T47D (cell line): ENCODE measurements at regions not wholly inside any gene's neighbourhood (a gene's known extent, or its start where the extent isn't known, plus 50 kb on each side); places are given as distances from the start of the nearest gene placed in this dataset.
"Not testable (repeated sequence)": the region's sequence is repeated elsewhere in the genome, so short reads cannot be mapped to it uniquely, and the experiment has no call there.

Experiments used
- DNase-seq, 2 experiments: peaks; one replicate each; pipeline versions ENCODE4 v3.0.0 to v3.0.0-alpha.2; 2011 to 2012; ENCODE audit warnings: low read depth in 1 of 2, low spot score in 1 of 2
- JUND ChIP-seq: IDR thresholded peaks from 2 replicates; pipeline ENCODE4 v1.6.1; 2012; ENCODE audit warnings: low read depth
- in situ Hi-C: cut with HindIII; loops from 2 replicates; pipeline ENCODE4 v1.10.0; 2016; ENCODE audit warnings: low sequenced_read_pairs, low pct_unique_long_range_greater_than_20kb

- DNase-seq: peak in 1 of 2 experiments; percentile 10
- TF ChIP-seq JUND: 0 out of 2 replicates have a peak, but pooled peaks have one; percentile 15
- in situ Hi-C loops: no loop called here
These were observed 743.9 kb downstream of the NR2F1-AS1 start for GRCh38 chr5:92836855-92837755.

DNA sequence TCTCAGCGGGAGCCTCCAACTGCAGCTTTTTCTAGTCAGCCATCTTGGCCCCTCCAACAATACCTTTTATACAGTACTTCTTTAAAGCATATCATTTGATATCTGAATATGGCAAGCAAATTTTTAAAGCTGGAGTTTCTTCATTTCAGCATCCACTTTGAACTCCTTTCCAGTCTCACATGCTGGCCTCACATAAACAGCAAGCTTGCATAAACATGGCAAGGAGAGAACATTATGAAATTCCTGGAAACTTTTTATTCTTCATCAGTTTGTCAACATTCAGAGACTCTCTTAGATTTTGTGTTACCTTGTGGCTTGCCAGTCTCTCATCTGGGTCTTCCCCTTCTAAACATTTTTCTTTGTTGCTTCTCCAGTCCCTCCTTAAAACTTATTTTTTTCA is 745.3 kb downstream of the NR2F1-AS1 start:
- no peak for TF ChIP-seq JUND
- in situ Hi-C loops: no loop called here
- DNase-seq: no peak

- DNase-seq, in situ Hi-C loops: not testable (repeated sequence)
These were observed 757.5 kb downstream of the NR2F1-AS1 start for GRCh38 chr5:92823551-92823950.

- in situ Hi-C loops: no loop called here
- no peak for TF ChIP-seq JUND
- no peak for DNase-seq
These were observed 758.8 kb downstream of the NR2F1-AS1 start for GRCh38 chr5:92822183-92822582.

- no peak for TF ChIP-seq JUND
- no peak for DNase-seq
- in situ Hi-C loops: no loop called here
These were observed 771.1 kb downstream of the NR2F1-AS1 start for GRCh38 chr5:92809855-92810465.

DNA sequence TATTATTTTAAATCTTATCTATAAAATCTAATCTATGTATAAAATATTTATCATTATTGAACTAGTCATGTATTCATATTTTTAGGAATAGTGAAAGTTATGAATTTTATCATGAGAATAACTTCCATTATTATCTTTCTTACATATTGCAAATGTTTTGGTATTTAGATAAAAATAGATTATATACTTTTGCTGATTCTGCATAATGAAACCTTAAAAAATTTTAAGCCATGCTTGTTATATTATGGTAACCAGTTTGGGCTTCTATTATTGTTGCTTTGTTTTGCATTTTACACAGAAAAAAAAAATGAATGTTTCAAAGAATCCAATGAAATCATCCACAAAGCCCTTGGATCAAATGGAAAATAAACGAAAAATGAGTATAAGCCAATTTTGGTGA is 772.5 kb downstream of the NR2F1-AS1 start:
- no peak for DNase-seq
- in situ Hi-C loops: no loop called here
- no peak for TF ChIP-seq JUND

- TF ChIP-seq JUND: no peak
- in situ Hi-C loops: no loop called here
- DNase-seq: no peak
These were observed 773.9 kb downstream of the NR2F1-AS1 start for GRCh38 chr5:92807085-92807484.

- DNase-seq: no peak
- TF ChIP-seq JUND: no peak
- in situ Hi-C loops: no loop called here
These were observed 775.6 kb downstream of the NR2F1-AS1 start for GRCh38 chr5:92805446-92805845.

- DNase-seq: no peak
- in situ Hi-C loops: no loop called here
- no peak for TF ChIP-seq JUND
These were observed 779.1 kb downstream of the NR2F1-AS1 start for GRCh38 chr5:92801911-92802310.

DNA sequence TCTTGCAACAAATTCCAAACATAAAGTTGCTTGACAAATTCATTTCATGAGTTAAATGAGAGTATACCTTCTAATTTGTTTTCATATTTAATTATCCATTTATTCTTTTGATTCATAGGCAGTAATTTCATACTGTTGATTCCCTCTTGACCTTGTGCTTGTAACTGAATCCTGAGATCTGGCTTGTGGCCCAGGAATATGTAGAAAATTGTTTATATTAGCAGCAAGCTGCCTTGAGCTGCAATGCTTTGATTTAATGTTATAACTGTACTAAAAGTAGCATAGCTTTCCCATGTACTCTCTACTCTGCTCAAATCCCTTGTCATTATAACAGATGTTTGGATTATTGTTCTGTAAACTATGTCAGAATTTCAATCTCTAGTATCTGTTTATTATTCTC is 780.7 kb downstream of the NR2F1-AS1 start:
- in situ Hi-C loops: no loop called here
- TF ChIP-seq JUND: no peak

DNA sequence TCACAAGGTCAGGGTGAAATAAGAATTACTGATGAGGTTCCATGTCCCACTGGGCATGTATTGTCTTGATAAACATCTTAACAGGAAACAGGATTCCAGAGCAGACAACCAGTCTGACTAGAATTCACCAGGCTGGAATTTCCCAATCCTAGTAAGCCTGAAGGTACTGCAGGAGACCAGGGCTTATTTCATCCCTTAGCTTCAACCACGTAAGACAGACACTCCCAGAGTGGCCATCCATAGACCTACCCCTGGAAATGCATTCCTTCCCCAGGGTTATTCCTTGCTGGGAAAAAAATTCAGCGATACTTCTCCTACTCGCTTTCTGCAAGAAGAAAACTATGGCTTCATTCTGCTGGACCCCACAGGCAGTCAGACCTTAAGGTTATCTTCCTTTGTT is 785.4 kb downstream of the NR2F1-AS1 start:
- in situ Hi-C loops: no loop called here
- DNase-seq: peak in 1 of 2 experiments; percentile 30
- no peak for TF ChIP-seq JUND

More for the DNA sequence above, 780.7 kb downstream of the NR2F1-AS1 start:
- no peak for DNase-seq

- no peak for TF ChIP-seq JUND
- DNase-seq: no peak
- in situ Hi-C loops: no loop called here
These were observed 801.0 kb downstream of the NR2F1-AS1 start for GRCh38 chr5:92780057-92780456.

DNA sequence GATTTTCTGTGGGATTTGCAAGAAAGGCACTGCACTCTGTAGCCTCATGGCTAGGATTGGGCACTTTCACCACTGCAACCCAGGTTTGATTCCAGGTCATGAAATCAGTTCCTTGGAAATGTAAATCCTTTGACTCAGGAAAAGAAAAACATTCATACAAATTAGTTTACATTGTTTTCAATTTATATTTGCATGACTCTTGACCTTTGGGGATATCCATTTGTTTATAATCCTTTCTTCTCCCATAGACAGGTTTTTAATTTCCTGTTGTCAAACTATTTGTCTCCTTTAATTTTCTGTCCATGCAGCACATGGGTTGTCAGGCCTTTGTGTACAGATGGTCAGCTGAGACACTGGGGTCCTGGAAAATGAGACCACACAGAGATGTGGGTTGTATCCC is 801.5 kb downstream of the NR2F1-AS1 start:
- TF ChIP-seq JUND: no peak
- in situ Hi-C loops: no loop called here

More for the DNA sequence above, 801.5 kb downstream of the NR2F1-AS1 start:
- DNase-seq: no peak
